ENCODE measurements at regions not wholly inside any gene's neighbourhood (a gene's known extent, or its start where the extent isn't known, plus 50 kb on each side); places are given as distances from the start of the nearest gene placed in this dataset.

GRCh38 chr10:128500642-128501041 is 374.4 kb upstream of the MKI67 start:
- H3K4me3 ChIP-seq (replicated peaks in 1 of 2; ENCODE audit: low read depth in 2 of 2, low read length in 2 of 2): no peak overlapping the region
- DNase-seq (ENCODE audit: low read depth in 2 of 2): no peak
- TF ChIP-seq, protein P1, sequence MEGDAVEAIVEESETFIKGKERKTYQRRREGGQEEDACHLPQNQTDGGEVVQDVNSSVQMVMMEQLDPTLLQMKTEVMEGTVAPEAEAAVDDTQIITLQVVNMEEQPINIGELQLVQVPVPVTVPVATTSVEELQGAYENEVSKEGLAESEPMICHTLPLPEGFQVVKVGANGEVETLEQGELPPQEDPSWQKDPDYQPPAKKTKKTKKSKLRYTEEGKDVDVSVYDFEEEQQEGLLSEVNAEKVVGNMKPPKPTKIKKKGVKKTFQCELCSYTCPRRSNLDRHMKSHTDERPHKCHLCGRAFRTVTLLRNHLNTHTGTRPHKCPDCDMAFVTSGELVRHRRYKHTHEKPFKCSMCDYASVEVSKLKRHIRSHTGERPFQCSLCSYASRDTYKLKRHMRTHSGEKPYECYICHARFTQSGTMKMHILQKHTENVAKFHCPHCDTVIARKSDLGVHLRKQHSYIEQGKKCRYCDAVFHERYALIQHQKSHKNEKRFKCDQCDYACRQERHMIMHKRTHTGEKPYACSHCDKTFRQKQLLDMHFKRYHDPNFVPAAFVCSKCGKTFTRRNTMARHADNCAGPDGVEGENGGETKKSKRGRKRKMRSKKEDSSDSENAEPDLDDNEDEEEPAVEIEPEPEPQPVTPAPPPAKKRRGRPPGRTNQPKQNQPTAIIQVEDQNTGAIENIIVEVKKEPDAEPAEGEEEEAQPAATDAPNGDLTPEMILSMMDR (IDR thresholded peaks at IDR 0.05; ENCODE audit: low read depth, low read length): no peak

DNA sequence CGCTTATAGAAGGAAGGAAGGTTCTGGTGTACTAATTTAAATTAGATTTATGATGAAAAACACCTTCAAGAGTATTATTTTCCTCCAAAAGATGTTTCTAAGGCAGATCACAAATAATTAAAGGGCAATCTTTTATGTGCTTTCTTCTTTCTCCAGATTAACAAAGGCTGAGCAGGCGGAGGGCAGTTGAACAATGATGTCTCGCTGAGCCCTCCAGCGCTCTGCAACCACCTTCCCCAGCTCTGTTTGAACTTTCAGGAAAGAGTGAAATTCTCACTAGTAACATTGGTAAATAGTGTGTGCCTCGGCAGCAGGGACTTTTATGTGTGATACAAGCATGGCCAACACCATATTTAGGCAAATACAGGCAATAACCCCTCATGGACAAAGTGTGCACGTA is 379.1 kb upstream of the MKI67 start:
- DNase-seq (ENCODE audit: low read depth in 2 of 2): no peak
- no peak overlapping the region for H3K4me3 ChIP-seq (replicated peaks in 1 of 2; ENCODE audit: low read depth in 2 of 2, low read length in 2 of 2)
- TF ChIP-seq, protein P1 (IDR thresholded peaks at IDR 0.05; ENCODE audit: low read depth, low read length): no peak

DNA sequence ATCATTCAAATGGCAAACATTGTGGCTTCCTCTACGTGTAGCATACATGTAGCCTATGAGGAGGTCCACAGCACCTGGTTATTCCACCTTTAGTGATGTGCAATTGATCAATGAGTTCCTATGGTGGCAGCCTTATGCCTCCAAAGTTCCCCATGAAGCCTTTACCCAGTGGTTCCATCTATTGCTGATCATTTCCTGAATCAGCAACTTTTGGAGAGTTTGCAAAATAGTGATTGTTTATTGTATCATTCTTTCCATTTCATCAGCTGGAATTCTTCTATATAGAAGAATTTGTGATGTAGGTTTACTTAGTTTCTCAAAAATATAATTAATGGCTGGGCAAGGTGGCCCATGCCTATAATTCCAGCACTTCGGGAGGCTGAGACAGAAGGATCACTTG is 380.2 kb upstream of the MKI67 start:
- TF ChIP-seq, protein P1 (IDR thresholded peaks at IDR 0.05; ENCODE audit: low read depth, low read length): no peak
- no peak for DNase-seq (ENCODE audit: low read depth in 2 of 2)
- H3K4me3 ChIP-seq (replicated peaks in 1 of 2; ENCODE audit: low read depth in 2 of 2, low read length in 2 of 2): no peak overlapping the region

GRCh38 chr10:128507066-128507465 is 380.8 kb upstream of the MKI67 start:
- no peak overlapping the region for H3K4me3 ChIP-seq (replicated peaks in 1 of 2; ENCODE audit: low read depth in 2 of 2, low read length in 2 of 2)
- TF ChIP-seq, protein P1 (IDR thresholded peaks at IDR 0.05; ENCODE audit: low read depth, low read length): no peak
- DNase-seq (ENCODE audit: low read depth in 2 of 2): no peak

- TF ChIP-seq, protein P1 (IDR thresholded peaks at IDR 0.05; ENCODE audit: low read depth, low read length): no peak
- H3K4me3 ChIP-seq (replicated peaks in 1 of 2; ENCODE audit: low read depth in 2 of 2, low read length in 2 of 2): no peak overlapping the region
- no peak for DNase-seq (ENCODE audit: low read depth in 2 of 2)
Observed at GRCh38 chr10:128511284-128511683, 385.1 kb upstream of the MKI67 start.

DNA sequence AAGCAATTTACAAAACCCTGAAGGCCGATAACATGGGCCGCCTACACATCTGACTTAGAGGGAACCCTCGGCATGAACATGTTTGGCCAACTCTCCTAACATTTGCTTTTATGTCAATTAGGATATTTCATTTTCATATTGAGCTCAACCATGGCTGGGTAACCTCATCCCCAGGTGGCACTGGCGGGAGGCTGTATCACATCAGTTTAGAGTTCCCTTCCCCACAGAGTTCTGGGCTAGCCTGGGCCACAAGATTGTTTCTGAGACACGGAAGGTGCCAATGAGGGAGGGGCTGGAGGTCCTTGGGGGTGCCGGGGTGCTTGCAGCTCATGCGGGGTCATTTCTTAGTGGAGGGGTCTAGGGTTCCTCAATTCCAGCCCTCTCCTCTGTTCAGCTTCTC is 386.5 kb upstream of the MKI67 start:
- TF ChIP-seq, protein P1 (IDR thresholded peaks at IDR 0.05; ENCODE audit: low read depth, low read length): no peak
- no peak overlapping the region for H3K4me3 ChIP-seq (replicated peaks in 1 of 2; ENCODE audit: low read depth in 2 of 2, low read length in 2 of 2)
- no peak for DNase-seq (ENCODE audit: low read depth in 2 of 2)

GRCh38 chr10:128514536-128514935 is 388.3 kb upstream of the MKI67 start:
- DNase-seq (ENCODE audit: low read depth in 2 of 2): no peak
- TF ChIP-seq, protein P1 (IDR thresholded peaks at IDR 0.05; ENCODE audit: low read depth, low read length): no peak

More at GRCh38 chr10:128514536-128514935, 388.3 kb upstream of the MKI67 start:
- H3K4me3 ChIP-seq (replicated peaks in 1 of 2; ENCODE audit: low read depth in 2 of 2, low read length in 2 of 2): no peak overlapping the region
